ENCODE measurements at regions not wholly inside any gene's neighbourhood (a gene's known extent, or its start where the extent isn't known, plus 50 kb on each side); places are given as distances from the start of the nearest gene placed in this dataset.

- TF ChIP-seq EZH2 (IDR thresholded peaks at IDR 0.05; ENCODE audit: borderline replicate concordance, low read depth, low read length, severe bottlenecking) = no peak
- TF ChIP-seq, protein P1, sequence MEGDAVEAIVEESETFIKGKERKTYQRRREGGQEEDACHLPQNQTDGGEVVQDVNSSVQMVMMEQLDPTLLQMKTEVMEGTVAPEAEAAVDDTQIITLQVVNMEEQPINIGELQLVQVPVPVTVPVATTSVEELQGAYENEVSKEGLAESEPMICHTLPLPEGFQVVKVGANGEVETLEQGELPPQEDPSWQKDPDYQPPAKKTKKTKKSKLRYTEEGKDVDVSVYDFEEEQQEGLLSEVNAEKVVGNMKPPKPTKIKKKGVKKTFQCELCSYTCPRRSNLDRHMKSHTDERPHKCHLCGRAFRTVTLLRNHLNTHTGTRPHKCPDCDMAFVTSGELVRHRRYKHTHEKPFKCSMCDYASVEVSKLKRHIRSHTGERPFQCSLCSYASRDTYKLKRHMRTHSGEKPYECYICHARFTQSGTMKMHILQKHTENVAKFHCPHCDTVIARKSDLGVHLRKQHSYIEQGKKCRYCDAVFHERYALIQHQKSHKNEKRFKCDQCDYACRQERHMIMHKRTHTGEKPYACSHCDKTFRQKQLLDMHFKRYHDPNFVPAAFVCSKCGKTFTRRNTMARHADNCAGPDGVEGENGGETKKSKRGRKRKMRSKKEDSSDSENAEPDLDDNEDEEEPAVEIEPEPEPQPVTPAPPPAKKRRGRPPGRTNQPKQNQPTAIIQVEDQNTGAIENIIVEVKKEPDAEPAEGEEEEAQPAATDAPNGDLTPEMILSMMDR (IDR thresholded peaks at IDR 0.05; ENCODE audit: borderline replicate concordance, extremely low read depth, low read length, poor library complexity, severe bottlenecking) = no peak
Observed at GRCh38 chr1:239008568-239008967, 377.8 kb upstream of the CHRM3 start.

Data from DND-41 (cell line).